OCI-LY1 (cell line): ENCODE measurements at regions not wholly inside any gene's neighbourhood (a gene's known extent, or its start where the extent isn't known, plus 50 kb on each side); places are given as distances from the start of the nearest gene placed in this dataset.

Experiments
- CTCF ChIP-seq: fragments of 200-600 bp; sonication (generic), shearing (Covaris generic); IDR thresholded peaks from 2 replicates; pipeline ENCODE4 v1.5.1; 2017; ENCODE audit warnings: mild to moderate bottlenecking, antibody characterized with exemption, low read length, moderate library complexity, mixed read lengths
- EZH2 ChIP-seq: fragments of 200-600 bp; sonication (generic), shearing (Covaris generic); IDR thresholded peaks from 2 replicates; pipeline ENCODE4 v1.8.0; 2017; ENCODE audit warnings: borderline replicate concordance, mixed run types, mild to moderate bottlenecking, antibody characterized with exemption, low read length, moderate library complexity, mixed read lengths

GRCh38 chr2:15838481-15839090, 101.8 kb upstream of the MYCN start:
- TF ChIP-seq CTCF (no peak), EZH2 (no peak)
